LNCaP clone FGC (cell line): ENCODE measurements at regions not wholly inside any gene's neighbourhood (a gene's known extent, or its start where the extent isn't known, plus 50 kb on each side); places are given as distances from the start of the nearest gene placed in this dataset.
A peak's percentile ranks its signal among the peaks of the same experiment; 100 is the strongest.

Experiments used
- DNase-seq: peaks from one replicate; pipeline ENCODE4 v3.0.0-alpha.2; 2011; ENCODE audit warnings: low read depth
- H3K4me3 ChIP-seq: 2 replicates; pipeline ENCODE4 v1.5.1; 2011; ENCODE audit warnings: mild to moderate bottlenecking, low read depth, low read length, control low read depth
- TF ChIP-seq, protein P1 (sequence below): IDR thresholded peaks from 2 replicates; pipeline ENCODE4 v1.5.1; 2012; ENCODE audit warnings: mild to moderate bottlenecking; ENCODE audit not compliant: control insufficient read depth, insufficient read depth; ENCODE audit errors: extremely low read depth

DNA sequence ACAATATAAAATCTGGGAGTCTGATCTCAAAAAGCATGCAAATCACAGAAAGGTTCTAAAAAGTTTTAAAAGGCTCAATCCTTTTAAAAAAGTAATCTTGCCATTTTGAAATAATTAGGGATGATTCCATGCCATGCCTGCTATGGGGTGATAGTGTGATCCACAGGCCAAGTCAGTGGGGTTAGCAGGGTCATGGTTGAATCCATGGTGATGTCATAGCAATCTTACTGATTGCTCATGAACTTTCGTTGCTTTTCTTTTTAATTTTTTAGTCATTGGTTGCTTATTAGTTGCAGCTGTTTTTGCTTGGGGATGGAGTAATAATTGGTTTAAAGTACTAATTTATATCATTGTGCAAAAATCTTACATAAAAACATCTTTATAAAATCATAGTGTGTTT, 485.0 kb downstream of the ENC1 start:
- TF ChIP-seq, protein P1, sequence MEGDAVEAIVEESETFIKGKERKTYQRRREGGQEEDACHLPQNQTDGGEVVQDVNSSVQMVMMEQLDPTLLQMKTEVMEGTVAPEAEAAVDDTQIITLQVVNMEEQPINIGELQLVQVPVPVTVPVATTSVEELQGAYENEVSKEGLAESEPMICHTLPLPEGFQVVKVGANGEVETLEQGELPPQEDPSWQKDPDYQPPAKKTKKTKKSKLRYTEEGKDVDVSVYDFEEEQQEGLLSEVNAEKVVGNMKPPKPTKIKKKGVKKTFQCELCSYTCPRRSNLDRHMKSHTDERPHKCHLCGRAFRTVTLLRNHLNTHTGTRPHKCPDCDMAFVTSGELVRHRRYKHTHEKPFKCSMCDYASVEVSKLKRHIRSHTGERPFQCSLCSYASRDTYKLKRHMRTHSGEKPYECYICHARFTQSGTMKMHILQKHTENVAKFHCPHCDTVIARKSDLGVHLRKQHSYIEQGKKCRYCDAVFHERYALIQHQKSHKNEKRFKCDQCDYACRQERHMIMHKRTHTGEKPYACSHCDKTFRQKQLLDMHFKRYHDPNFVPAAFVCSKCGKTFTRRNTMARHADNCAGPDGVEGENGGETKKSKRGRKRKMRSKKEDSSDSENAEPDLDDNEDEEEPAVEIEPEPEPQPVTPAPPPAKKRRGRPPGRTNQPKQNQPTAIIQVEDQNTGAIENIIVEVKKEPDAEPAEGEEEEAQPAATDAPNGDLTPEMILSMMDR: no peak
- H3K4me3 ChIP-seq: no peak overlapping the region
- DNase-seq: no peak

GRCh38 chr5:74154526-74154925, 486.0 kb downstream of the ENC1 start:
- no peak overlapping the region for H3K4me3 ChIP-seq
- TF ChIP-seq, protein P1: no peak
- DNase-seq: no peak

- DNase-seq: no peak
- no peak overlapping the region for H3K4me3 ChIP-seq
- TF ChIP-seq, protein P1: no peak
Measured at GRCh38 chr5:74153255-74153790, 487.2 kb downstream of the ENC1 start.

GRCh38 chr5:74152625-74153254, 487.8 kb downstream of the ENC1 start:
- H3K4me3 ChIP-seq: no peak overlapping the region
- TF ChIP-seq, protein P1: no peak
- no peak for DNase-seq

DNA sequence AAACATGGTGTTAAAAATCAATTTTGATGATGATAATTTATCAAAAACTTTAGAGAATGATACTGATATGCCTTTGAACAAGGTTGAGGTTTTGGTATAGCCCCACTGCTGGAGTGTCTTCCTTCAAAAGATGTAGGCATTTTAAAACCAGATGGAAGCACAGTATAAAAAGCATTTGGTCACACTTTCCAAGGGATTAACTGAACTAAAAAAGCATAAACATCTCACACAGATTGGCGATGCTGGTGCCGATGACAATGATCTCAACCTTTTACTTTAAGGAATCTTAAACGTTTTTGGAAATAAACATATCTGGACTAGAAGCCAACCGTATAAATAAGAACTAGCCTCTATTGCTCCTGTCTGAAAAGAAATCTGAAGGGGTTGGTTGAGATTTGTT, 488.4 kb downstream of the ENC1 start:
- no peak for DNase-seq
- H3K4me3 ChIP-seq: no peak overlapping the region
- TF ChIP-seq, protein P1: no peak

DNA sequence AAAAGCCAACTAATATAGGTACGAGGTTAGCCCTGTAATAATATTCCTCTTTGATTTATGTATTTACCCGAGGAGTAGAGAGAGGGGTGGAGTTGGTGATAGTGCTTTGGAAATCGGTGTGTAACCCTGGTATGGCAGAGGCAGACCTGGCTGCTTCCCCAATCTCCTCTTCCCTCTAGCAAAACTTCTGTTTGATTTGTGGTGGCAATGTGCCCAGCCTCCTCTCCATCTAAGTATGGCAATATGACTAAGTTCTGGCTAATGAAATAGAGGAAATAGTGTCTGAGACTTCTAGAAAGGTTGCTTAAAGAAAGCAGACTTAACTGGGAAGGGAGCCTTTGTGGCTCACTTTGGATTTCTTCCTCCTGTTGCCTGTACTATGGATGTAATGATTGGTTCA, 491.1 kb downstream of the ENC1 start:
- peak; percentile 59 for DNase-seq
- H3K4me3 ChIP-seq: no peak overlapping the region
- TF ChIP-seq, protein P1: no peak

- TF ChIP-seq, protein P1: no peak
- no peak for DNase-seq
- H3K4me3 ChIP-seq: no peak overlapping the region
Measured at GRCh38 chr5:74148321-74148720, 492.2 kb downstream of the ENC1 start.
